ENCODE measurements at regions not wholly inside any gene's neighbourhood (a gene's known extent, or its start where the extent isn't known, plus 50 kb on each side); places are given as distances from the start of the nearest gene placed in this dataset.

DNA sequence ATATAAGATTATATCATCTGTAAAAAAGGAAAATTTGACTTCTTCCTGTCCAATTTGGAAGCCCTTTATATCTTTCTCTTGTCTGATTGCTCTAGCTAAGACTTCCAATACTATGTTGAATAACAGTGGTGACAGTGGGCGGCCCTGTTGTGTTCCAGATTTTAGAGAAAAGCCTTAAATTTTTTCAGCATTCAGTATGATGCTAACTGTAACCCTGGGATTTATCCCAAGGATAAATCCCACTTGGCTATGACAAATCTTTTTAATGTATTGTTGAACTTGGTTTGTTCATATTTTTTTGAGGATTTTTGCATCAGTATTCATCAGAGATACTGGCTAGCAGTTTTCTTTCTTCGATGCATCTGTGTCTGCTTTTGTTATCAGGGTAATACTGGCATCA is 217.2 kb upstream of the ARSJ start:
- TF ChIP-seq POLR2A (IDR thresholded peaks at IDR 0.05; ENCODE audit: low read depth, low read length) (no peak), POLR2AphosphoS5 (IDR thresholded peaks at IDR 0.05; ENCODE audit: low read depth, low read length) (no peak), TAF1 (IDR thresholded peaks at IDR 0.05; ENCODE audit: borderline replicate concordance, low read depth, low read length) (no peak)
